ENCODE measurements at regions not wholly inside any gene's neighbourhood (a gene's known extent, or its start where the extent isn't known, plus 50 kb on each side); places are given as distances from the start of the nearest gene placed in this dataset.

DNA sequence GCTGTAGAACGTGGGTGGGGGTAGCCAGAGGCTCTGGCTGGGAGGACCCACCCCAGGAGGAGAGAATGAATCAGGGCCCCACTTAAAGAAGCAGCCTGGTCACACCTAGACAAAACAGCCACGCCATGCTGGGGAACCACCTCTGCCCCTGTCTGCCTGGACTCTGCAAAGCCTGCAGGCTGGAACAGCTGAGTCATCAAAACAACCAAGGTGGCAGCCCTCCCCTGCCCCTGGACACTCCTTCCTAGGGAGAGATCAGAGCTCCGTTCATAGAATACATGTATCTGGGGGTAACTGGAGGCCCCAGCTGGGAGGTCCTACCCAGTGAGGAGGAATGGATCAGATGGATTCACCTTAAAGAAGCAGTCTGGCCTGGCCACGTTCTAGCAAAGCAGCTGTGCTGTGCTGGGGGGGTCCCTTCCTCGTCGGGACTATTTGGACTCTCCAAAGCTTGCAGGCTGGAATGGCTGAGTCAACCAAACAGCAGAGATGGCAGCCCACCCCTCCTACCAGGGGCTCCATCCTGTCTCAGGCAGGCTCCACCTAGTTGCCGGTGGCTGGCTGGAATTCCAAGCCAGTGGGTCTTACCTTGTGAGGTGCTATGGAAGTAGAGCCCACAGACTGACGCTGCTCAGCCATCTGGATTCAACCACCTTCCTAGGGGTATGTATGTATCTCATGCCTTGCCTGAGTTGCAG is 50.5 kb upstream of the NT5C1B start:
- no peak for DNase-seq
- no peak for TF ChIP-seq CTCF (IDR thresholded peaks at IDR 0.05)

More for the DNA sequence above, 50.5 kb upstream of the NT5C1B start:
- ATAC-seq = no peak
- Histone ChIP-seq H3K27me3 (no peaks in the 10 kb centered on the region), H3K27ac (no peak overlapping the region), H3K4me1 (no peaks in the 10 kb centered on the region), H3K9me3 (peaks cover 9% of the 10 kb centered on the region), H3K4me3 (no peak overlapping the region), H3K36me3 (no peaks in the 10 kb centered on the region)
- intact Hi-C loops (cut with DNase I) = no loop called here

Data from upper lobe of right lung (tissue), 1 donor.